ENCODE measurements at regions not wholly inside any gene's neighbourhood (a gene's known extent, or its start where the extent isn't known, plus 50 kb on each side); places are given as distances from the start of the nearest gene placed in this dataset.
"Not testable (repeated sequence)": the region's sequence is repeated elsewhere in the genome, so short reads cannot be mapped to it uniquely, and the experiment has no call there.

- no peak for DNase-seq (ENCODE audit: low read depth, low spot score)
Observed at GRCh38 chr6:6811128-6812009, 222.8 kb downstream of the LY86 start.

GRCh38 chr6:6812427-6812826 lies 223.9 kb downstream of the LY86 start:
- DNase-seq (ENCODE audit: low read depth, low spot score) = no peak

- no peak for DNase-seq (ENCODE audit: low read depth, low spot score)
Observed at GRCh38 chr6:6815732-6816131, 227.2 kb downstream of the LY86 start.

DNA sequence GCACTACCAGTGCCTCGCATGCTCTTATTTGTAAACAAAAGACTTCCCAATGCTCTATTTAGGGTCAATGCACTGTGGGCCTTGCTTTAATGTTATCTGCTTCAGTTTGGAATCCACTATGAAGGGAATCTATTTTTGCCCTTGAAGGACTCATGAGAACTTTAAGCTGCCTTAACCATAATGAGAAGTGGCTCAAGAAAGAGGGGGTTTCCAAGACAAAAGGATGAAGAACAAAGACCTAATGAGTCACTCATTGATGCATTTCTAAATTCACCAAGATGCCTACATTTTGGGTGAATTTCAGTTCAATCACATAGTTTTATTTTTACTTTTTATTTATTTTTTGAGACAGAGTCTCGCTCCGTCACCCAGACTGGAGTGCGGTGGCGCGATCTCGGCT lies 228.2 kb downstream of the LY86 start:
- no peak for DNase-seq (ENCODE audit: low read depth, low spot score)

GRCh38 chr6:6818078-6818639 lies 229.6 kb downstream of the LY86 start:
- no peak for DNase-seq (ENCODE audit: low read depth, low spot score)

DNA sequence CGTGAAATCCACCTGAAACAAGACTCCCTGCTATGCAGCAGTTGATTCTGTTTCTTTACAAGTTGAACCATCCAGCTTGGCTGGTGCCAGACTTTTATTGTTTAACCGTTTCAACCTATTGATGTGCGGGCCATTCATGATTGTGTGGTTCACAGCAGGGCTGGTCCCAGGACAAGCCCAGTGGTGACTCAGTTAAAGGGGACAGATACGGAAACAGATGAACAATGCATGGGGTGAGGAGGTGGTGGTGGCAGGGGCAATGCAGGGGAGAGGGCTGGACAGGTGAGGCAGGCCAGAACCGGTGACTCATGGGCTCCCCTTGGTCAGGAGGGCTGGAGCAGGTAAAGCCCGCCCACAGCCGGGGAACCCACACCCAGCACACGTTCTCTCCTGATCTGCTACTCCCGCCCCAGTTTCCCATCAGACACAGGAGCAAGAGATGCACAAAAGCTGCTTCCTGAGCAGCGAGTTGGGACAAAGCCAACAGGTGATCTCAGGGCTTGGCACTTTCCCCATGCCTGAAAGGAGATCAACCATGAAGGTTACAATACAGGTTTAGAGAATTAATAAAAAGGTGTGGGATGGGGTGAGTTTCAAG lies 232.2 kb downstream of the LY86 start:
- DNase-seq (ENCODE audit: low read depth, low spot score) = no peak

DNA sequence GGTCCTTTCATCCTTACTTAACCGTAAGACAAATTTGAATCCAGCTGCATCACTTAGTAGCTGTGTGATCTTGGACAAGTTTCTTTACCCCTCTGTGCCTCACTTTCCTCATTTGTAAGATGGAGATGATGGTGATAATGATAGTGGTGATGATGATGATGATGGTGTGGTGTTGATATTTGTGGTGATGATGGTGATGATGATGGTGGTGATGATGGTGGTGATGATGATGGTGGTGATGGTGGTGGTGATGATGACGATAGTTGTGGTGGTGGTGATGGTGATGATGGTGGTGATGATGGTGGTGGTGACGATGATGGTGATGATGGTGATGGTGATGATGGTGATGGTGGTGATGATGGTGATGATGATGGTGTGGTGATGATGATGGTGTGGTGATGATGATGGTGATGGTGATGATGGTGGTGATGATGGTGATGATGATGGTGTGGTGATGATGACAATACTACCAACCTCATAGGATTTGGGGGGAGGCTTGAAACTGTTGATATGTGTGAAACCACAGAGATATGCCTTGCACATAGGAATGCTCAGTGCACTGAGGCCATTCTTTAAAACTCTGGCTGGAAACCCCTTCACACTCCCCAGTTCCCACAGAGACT lies 233.2 kb downstream of the LY86 start:
- no peak for DNase-seq (ENCODE audit: low read depth, low spot score)

DNA sequence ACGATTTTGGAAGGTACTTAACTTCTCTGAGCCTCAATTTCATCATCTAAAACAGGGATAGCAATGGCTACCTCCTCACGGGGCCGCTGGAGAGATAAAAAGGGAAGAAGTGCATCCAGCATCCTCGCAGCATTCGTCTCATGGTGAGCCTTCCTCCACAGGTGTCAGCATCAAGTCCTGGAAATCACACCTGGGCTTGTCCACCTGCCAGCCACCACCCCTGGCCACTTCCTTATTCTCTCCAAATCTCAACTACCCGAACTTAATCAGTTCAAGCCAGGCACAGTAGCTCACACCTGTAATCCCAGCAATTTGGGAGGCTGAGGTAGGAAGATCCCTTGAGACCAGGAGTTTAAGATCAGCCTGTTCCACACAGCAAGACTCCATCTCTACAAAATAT lies 234.5 kb downstream of the LY86 start:
- DNase-seq (ENCODE audit: low read depth, low spot score) = no peak

DNA sequence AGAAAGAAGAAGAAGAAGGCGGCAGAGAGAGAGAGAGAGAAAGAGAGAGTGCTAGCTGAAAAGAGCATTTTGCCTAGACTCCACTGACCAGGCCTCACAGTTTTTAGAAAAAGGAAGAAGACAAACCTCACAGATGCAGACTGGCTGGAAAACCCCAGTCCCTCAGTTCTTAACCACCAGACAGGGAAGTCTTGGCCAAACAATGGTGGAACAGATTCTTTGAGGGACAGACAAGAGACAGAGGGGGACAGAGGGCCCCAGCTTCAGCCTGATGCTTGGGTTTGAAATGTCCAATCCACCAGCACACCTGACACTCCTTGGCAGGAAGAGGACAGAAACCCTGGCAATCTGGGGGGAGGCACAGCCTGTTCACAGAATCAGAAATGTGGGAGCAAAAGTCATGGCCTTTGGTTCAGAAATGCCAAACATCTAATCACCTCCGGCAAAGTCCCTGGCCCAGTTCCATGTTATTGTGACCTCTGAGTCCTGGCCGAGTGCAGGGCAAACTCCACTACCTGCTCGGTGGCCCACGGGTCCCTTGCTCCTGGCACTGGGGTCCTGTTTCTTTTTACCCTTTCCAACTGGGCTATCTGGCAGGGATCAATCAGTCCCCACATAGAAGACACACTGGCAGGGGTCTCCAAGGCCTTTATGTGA lies 235.2 kb downstream of the LY86 start:
- DNase-seq (ENCODE audit: low read depth, low spot score) = no peak

DNA sequence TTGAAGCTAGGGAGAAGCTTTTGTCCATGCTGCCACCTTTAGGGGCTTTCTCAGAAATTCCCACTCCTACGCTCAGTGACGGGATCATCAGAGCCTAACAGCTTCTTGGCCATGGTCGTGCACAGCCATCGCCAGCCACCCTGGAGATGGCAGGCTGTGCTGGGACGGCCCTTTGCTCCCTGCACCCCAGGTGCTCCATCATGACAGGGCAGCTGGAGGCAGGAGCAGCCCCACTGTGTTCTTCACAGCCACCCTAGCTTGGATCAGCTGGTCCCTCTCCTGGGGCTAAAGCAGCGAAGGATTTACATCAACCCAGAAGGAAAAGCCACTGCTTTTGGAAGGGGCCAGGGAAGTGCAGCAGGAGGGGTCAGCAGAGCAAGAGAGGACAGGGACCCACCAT lies 235.9 kb downstream of the LY86 start:
- no peak for DNase-seq (ENCODE audit: low read depth, low spot score)

GRCh38 chr6:6825193-6825784 lies 236.8 kb downstream of the LY86 start:
- no peak for DNase-seq (ENCODE audit: low read depth, low spot score)

DNA sequence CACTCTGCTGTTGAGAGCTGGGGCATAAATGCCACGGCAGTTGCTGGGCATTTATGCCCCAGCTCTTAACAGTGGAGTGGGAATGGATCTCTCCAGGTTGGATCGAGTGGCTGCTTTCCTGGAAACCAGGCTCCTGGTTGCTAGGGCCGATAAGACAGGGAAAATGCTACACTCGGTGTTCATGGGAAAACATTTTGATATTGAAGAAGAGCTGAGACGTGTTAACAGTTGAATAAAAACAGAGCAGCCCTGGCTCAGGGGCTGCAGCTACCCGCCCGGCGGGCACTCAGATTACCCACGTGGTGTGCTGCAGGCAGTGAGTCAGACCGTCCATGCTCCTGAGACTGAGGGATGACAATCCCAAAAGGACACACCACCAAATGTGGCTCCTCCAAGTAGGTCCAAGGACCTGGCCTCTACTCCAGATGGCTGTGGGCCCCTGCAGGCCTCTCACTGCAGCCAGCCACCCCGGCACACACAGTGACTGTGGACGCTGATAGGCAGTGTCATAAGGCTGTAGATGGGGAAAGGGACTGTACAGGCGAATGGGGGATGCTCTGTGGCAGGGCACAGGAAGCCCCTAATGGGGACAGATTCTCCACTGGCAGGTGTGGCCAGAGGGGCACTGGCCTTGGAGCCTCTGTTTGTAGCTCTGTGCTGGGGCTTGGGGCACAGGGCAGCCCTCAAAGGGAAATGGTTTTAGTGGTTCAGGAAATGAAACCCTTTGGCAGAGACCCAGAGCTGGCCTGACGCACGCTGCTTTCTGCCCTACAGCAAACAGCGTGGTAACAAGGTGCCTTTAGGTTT lies 237.8 kb downstream of the LY86 start:
- no peak for DNase-seq (ENCODE audit: low read depth, low spot score)

- DNase-seq (ENCODE audit: low read depth, low spot score) = no peak
Observed at GRCh38 chr6:6826961-6827360, 238.4 kb downstream of the LY86 start.

DNA sequence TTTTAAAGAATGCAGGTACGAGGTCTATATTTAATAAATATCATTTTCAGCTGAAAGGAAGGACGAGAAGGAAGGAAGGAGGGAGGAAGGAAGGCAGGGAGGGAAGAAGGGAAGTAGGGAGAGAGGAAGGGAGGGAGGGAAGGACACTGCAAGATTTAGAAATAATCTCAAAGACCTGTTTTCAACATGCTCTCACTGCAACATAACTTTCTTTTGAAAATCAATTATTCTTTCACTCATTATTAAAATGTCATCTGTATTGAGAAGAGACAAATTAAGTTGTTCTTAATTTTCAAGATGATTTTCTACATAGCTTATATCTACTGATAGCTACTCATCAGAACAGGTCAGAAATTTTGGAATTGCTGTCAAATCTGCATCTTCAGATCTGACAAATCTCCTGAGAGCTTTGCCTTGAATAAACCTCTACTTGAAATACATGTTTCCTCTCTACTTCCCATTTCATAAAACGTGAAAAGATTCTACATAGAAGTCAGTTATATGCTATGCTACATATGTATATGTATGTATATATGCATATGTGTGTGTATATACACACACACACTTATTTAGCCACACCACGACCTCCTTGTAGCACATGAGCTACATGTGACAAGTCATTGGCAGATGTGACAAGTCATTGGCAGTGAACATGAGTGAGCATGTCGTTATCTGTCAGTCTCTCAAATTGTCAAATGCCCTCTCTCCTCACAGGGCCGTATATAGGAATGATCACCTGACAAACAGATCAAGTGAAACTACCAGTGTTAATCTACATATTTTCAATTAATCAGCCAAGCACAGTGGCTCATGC lies 241.6 kb downstream of the LY86 start:
- DNase-seq (ENCODE audit: low read depth, low spot score) = no peak

DNA sequence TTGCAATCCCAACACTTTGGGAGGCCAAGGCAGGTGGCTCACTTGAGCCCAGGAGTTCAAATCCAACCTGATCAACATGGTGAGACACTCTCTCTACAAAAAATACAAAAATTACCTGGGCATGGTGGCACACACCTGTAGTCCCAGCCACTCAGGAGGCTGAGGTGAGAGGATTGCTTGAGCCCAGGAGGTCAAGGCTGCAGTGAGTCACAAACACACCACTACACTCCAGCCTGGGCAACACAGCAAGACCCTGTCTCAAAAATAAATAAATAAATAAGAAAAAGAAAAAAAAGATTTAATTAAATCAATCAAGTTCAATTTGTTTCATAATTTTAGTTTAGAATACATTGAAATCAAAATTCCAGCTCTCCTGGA lies 242.2 kb downstream of the LY86 start:
- DNase-seq (ENCODE audit: low read depth, low spot score) = not testable (repeated sequence)

- no peak for DNase-seq (ENCODE audit: low read depth, low spot score)
Observed at GRCh38 chr6:6832439-6832838, 243.9 kb downstream of the LY86 start.

- no peak for DNase-seq (ENCODE audit: low read depth, low spot score)
Observed at GRCh38 chr6:6834356-6835222, 246.1 kb downstream of the LY86 start.

- DNase-seq (ENCODE audit: low read depth, low spot score) = no peak
Observed at GRCh38 chr6:6835223-6835503, 246.6 kb downstream of the LY86 start.
